Sigmoid colon (tissue), 4 donors: ENCODE measurements at regions not wholly inside any gene's neighbourhood (a gene's known extent, or its start where the extent isn't known, plus 50 kb on each side); places are given as distances from the start of the nearest gene placed in this dataset.

ENCODE experiments used
- CTCF ChIP-seq, 4 experiments: fragments of 450-650 bp in 3 of 4; fragments of 200-600 bp in 1 of 4; IDR thresholded peaks; one replicate each; pipeline ENCODE4 v1.5.1; 2016 to 2019; ENCODE audit warnings: antibody characterized with exemption in 4 of 4, mild to moderate bottlenecking in 3 of 4, moderate library complexity in 2 of 4
- POLR2AphosphoS5 ChIP-seq, 4 donors: sonication (generic); formaldehyde crosslinking; IDR thresholded peaks; one replicate each; pipeline ENCODE4 v1.6.1; 2017; ENCODE audit warnings: antibody characterized with exemption in 4 of 4

- TF ChIP-seq CTCF (IDR thresholded peaks at IDR 0.05), result no peak
- no peak for TF ChIP-seq POLR2AphosphoS5 (IDR thresholded peaks at IDR 0.05)
Observed at GRCh38 chr11:106480581-106481190, 403.2 kb downstream of the AASDHPPT start.
